H1 (cell line): ENCODE measurements at regions not wholly inside any gene's neighbourhood (a gene's known extent, or its start where the extent isn't known, plus 50 kb on each side); places are given as distances from the start of the nearest gene placed in this dataset.

ENCODE experiments used
- CBX8 ChIP-seq: fragments of 300-800, 300-1000 bp; sonication (generic); IDR thresholded peaks from 2 replicates; pipeline ENCODE4 v1.7.1; 2016; ENCODE audit warnings: low read depth, low read length, borderline replicate concordance
- E2F6 ChIP-seq: IDR thresholded peaks from 2 replicates; pipeline ENCODE4 v1.6.1; 2012; ENCODE audit warnings: inconsistent platforms
- EP300 ChIP-seq, 2 experiments: IDR thresholded peaks; 1 replicate in 1 of 2; 2 replicates in 1 of 2; pipeline ENCODE4 v1.6.1; 2011 to 2012; ENCODE audit warnings: low read depth in 2 of 2, low read length in 2 of 2, mild to moderate bottlenecking in 2 of 2, borderline replicate concordance in 1 of 2, inconsistent platforms in 1 of 2, moderate library complexity in 1 of 2
- EZH2 ChIP-seq: fragments of 200-600 bp; sonication (generic); IDR thresholded peaks from 2 replicates; pipeline ENCODE4 v1.7.1; 2012; ENCODE audit warnings: low read depth, mild to moderate bottlenecking, moderate library complexity, low read length, inconsistent platforms; ENCODE audit not compliant: severe bottlenecking
- MAX ChIP-seq: IDR thresholded peaks from 2 replicates; pipeline ENCODE4 v1.6.1; 2012; ENCODE audit warnings: inconsistent platforms
- POLR2A ChIP-seq, 2 experiments: IDR thresholded peaks; 1 replicate in 1 of 2; 2 replicates in 1 of 2; pipeline ENCODE4 v1.6.1; 2011; ENCODE audit warnings: low read depth in 2 of 2, low read length in 2 of 2, mild to moderate bottlenecking in 2 of 2; ENCODE audit errors: control extremely low read depth in 1 of 2
- POLR2AphosphoS5 ChIP-seq: IDR thresholded peaks from 2 replicates; pipeline ENCODE4 v1.6.1; 2011; ENCODE audit warnings: low read depth, low read length
- RAD21 ChIP-seq, 2 experiments: IDR thresholded peaks in 1 of 2; conservative IDR thresholded peaks in 1 of 2; 2 replicates each; pipeline ENCODE4 v1.6.1; 2011; ENCODE audit warnings: low read depth in 2 of 2, low read length in 2 of 2, improper control_type of control experiment in 1 of 2, inconsistent platforms in 1 of 2, mild to moderate bottlenecking in 1 of 2, moderate library complexity in 1 of 2
- RFX5 ChIP-seq: IDR thresholded peaks from 2 replicates; pipeline ENCODE4 v1.6.1; 2011; ENCODE audit warnings: low read depth, low read length, improper control_type of control experiment, borderline replicate concordance
- SUZ12 ChIP-seq: fragments of 200-600 bp; sonication (generic); IDR thresholded peaks from 2 replicates; pipeline ENCODE4 v1.6.1; 2012; ENCODE audit warnings: mild to moderate bottlenecking, inconsistent platforms, low read length, moderate library complexity, mixed read lengths
- TAF1 ChIP-seq: IDR thresholded peaks from 2 replicates; pipeline ENCODE4 v1.6.1; 2011; ENCODE audit warnings: mild to moderate bottlenecking, low read depth, low read length
- TAF7 ChIP-seq: optimal IDR thresholded peaks from 2 replicates; pipeline ENCODE3; 2011; ENCODE audit warnings: low read depth, mild to moderate bottlenecking, inconsistent platforms, low read length, moderate library complexity, borderline replicate concordance
- TCF12 ChIP-seq: IDR thresholded peaks from 2 replicates; pipeline ENCODE4 v1.6.1; 2011; ENCODE audit warnings: low read depth, mild to moderate bottlenecking, low read length

GRCh38 chr2:118535171-118535817 is 312.2 kb downstream of the EN1 start:
- TF ChIP-seq POLR2A (IDR thresholded peaks at IDR 0.05; ENCODE audit: control extremely low read depth in 1 of 2, low read depth in 2 of 2, low read length in 2 of 2) (no peak), TCF12 (no peak), EZH2 (no peak), TAF7 (no peak), CBX8 (no peak), E2F6 (no peak), SUZ12 (no peak), TAF1 (no peak), POLR2AphosphoS5 (no peak), RFX5 (no peak), EP300 (IDR thresholded peaks at IDR 0.05; ENCODE audit: borderline replicate concordance in 1 of 2, low read depth in 2 of 2, low read length in 2 of 2) (no peak), MAX (no peak), RAD21 (IDR thresholded peaks at IDR 0.05 in 1 of 2, conservative IDR thresholded peaks at IDR 0.05 in 1 of 2; ENCODE audit: low read depth in 2 of 2, low read length in 2 of 2) (peak in 1 of 2 experiments; percentile 31; a peak in 2 of 4 replicates)
